Tibial nerve (tissue), 4 donors: ENCODE measurements at regions not wholly inside any gene's neighbourhood (a gene's known extent, or its start where the extent isn't known, plus 50 kb on each side); places are given as distances from the start of the nearest gene placed in this dataset.

ENCODE experiments used
- DNase-seq, 2 donors: peaks; one replicate each; pipeline ENCODE4 v3.0.0-alpha.2; 2019; ENCODE audit warnings: low spot score in 2 of 2
- H3K27ac ChIP-seq, 4 donors: fragments of 200-600 bp; sonication (generic) in 3 of 4; one replicate each; pipeline ENCODE4 v1.5.1; 2017 to 2019; ENCODE audit warnings: mild to moderate bottlenecking in 1 of 4
- H3K27me3 ChIP-seq, 2 donors: fragments of 200-600 bp; sonication (generic) in 1 of 2; one replicate each; pipeline versions ENCODE4 v1.5.1 to v1.6.0; 2017 to 2019
- H3K36me3 ChIP-seq, 3 donors: fragments of 200-600 bp; sonication (generic); one replicate each; pipeline ENCODE4 v1.5.1; 2018 to 2019
- H3K4me1 ChIP-seq, 4 donors: fragments of 200-600 bp; sonication (generic) in 3 of 4; one replicate each; pipeline ENCODE4 v1.5.1; 2017 to 2019
- H3K4me3 ChIP-seq, 4 donors: fragments of 200-600 bp; sonication (generic) in 3 of 4; one replicate each; pipeline ENCODE4 v1.5.1; 2017 to 2019; ENCODE audit warnings: mild to moderate bottlenecking in 1 of 4, moderate library complexity in 1 of 4
- H3K9me3 ChIP-seq, 4 donors: fragments of 200-600 bp; sonication (generic) in 3 of 4; one replicate each; pipeline ENCODE4 v1.5.1; 2017 to 2019
- EP300 ChIP-seq, 2 donors: sonication (generic); formaldehyde crosslinking; IDR thresholded peaks; one replicate each; pipeline ENCODE4 v1.6.1; 2017; ENCODE audit warnings: antibody characterized with exemption in 2 of 2, mild to moderate bottlenecking in 1 of 2
- POLR2A ChIP-seq, 2 donors: fragments of 450-650 bp; IDR thresholded peaks; one replicate each; pipeline ENCODE4 v1.6.1; 2017; ENCODE audit warnings: antibody characterized with exemption in 2 of 2, mild to moderate bottlenecking in 2 of 2, moderate library complexity in 2 of 2
- WGBS, 2 donors: methylation state at CpG; one replicate each; pipeline ENCODE4 v1.1.5; 2018; 5-methylcytosine and 5-hydroxymethylcytosine counted together
- TF ChIP-seq, protein P1 (sequence below), 5 experiments: fragments of 200-600 bp in 3 of 5; fragments of 450-650 bp in 2 of 5; sonication (generic) in 3 of 5; IDR thresholded peaks; one replicate each; pipeline ENCODE4 v1.5.1; 2016 to 2019; ENCODE audit warnings: antibody characterized with exemption in 5 of 5, mild to moderate bottlenecking in 3 of 5, moderate library complexity in 2 of 5

DNA sequence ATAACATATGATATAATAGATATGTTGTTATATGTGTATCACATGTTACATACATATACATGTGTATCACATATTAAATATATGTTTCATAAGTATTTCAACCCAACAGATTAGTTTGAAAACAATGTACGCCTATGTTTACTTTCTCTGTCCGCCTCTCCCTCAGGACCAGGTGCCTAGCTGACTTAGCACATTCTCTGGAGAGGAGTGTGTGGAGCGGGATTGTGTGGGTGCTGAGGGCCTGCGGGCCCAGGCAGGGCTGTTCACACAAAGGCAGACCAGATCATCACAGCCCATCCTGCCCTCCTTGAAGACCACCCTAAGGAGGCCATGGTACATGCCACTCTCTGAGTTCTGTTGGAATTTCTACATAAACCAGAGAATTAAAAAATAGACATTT lies 81.0 kb downstream of the PLXNA1 start:
- no peak for TF ChIP-seq EP300 (IDR thresholded peaks at IDR 0.05)
- TF ChIP-seq, protein P1, sequence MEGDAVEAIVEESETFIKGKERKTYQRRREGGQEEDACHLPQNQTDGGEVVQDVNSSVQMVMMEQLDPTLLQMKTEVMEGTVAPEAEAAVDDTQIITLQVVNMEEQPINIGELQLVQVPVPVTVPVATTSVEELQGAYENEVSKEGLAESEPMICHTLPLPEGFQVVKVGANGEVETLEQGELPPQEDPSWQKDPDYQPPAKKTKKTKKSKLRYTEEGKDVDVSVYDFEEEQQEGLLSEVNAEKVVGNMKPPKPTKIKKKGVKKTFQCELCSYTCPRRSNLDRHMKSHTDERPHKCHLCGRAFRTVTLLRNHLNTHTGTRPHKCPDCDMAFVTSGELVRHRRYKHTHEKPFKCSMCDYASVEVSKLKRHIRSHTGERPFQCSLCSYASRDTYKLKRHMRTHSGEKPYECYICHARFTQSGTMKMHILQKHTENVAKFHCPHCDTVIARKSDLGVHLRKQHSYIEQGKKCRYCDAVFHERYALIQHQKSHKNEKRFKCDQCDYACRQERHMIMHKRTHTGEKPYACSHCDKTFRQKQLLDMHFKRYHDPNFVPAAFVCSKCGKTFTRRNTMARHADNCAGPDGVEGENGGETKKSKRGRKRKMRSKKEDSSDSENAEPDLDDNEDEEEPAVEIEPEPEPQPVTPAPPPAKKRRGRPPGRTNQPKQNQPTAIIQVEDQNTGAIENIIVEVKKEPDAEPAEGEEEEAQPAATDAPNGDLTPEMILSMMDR (IDR thresholded peaks at IDR 0.05) = no peak
- TF ChIP-seq POLR2A (IDR thresholded peaks at IDR 0.05) = no peak
- Histone ChIP-seq H3K27ac (no peak overlapping the region), H3K27me3 (no peaks in the 10 kb centered on the region), H3K4me3 (no peak overlapping the region), H3K4me1 (no peaks in the 10 kb centered on the region), H3K36me3 (no peaks in the 10 kb centered on the region), H3K9me3 (peaks cover 0 to 5% (median 0%) of the 10 kb centered on the region in 4 donors)
- 78 to 86% methylated on average over 4 of the region's 4 CpGs for WGBS, 2 donors
- DNase-seq = no peak

DNA sequence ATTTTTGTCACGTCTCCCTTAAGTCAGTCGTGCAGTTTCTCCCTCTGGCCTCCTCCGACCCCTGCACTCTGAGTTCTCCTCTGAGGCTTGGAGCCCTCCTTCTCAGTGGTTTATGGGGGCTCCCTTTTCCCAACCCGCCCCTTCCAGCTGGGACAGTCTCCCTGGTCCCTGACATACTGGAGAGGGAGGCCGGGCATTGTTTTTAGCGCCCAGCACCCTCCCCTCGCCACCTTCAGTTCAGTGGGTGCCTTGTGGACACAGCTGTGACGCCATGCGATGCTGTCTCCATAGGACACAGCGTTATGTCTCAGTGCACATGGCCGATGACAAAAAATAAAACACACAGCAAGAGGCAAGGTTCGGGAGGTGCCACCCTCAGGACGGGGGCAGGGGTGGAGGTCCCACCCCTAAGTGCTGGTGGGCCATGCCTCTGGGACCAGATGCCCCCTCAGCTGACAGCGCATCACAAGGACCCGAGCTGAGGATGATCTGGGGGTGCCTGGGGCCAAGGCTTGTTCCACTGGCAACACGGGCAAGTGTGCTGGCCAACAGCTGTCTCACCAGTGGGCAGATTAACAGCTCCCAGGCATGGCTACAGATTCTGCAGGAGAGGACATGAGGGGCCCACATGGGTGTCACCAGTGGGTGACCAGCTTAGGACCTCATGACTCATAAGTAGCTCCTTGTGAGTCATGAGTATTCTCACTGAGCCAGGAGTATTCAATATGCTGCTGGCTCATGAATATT lies 81.6 kb downstream of the PLXNA1 start:
- Histone ChIP-seq H3K4me3 (no peak overlapping the region), H3K27me3 (no peaks in the 10 kb centered on the region), H3K36me3 (no peaks in the 10 kb centered on the region), H3K9me3 (peaks cover 0 to 5% (median 0%) of the 10 kb centered on the region in 4 donors), H3K4me1 (no peaks in the 10 kb centered on the region), H3K27ac (no peak overlapping the region)
- 83 to 85% methylated on average over 15 to 16 of the region's 16 CpGs for WGBS, 2 donors
- no peak for TF ChIP-seq POLR2A (IDR thresholded peaks at IDR 0.05)
- TF ChIP-seq, protein P1 (IDR thresholded peaks at IDR 0.05) = no peak
- TF ChIP-seq EP300 (IDR thresholded peaks at IDR 0.05) = no peak
- DNase-seq = no peak

DNA sequence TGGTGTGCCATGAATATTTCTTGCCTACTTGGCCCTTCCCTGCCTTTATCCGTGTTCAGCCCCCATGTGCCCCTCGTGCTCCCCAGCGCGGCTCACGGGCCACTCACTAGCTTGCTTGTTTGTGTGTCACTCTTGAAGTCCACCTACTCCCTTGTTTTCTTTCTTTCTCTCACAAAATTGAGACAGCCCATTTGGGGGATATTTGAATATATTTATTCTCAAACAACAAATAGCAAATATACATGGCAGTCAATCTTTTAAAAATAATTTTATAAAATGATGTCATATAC lies 82.2 kb downstream of the PLXNA1 start:
- Histone ChIP-seq H3K27ac (no peak overlapping the region), H3K4me3 (no peak overlapping the region), H3K36me3 (no peaks in the 10 kb centered on the region), H3K4me1 (no peaks in the 10 kb centered on the region), H3K27me3 (no peaks in the 10 kb centered on the region), H3K9me3 (peaks cover 0 to under 1% (median 0%) of the 10 kb centered on the region in 4 donors)
- 68 to 71% methylated on average over 5 of the region's 5 CpGs for WGBS, 2 donors
- no peak for DNase-seq
- TF ChIP-seq, protein P1 (IDR thresholded peaks at IDR 0.05) = no peak
- no peak for TF ChIP-seq POLR2A (IDR thresholded peaks at IDR 0.05)
- TF ChIP-seq EP300 (IDR thresholded peaks at IDR 0.05) = no peak

DNA sequence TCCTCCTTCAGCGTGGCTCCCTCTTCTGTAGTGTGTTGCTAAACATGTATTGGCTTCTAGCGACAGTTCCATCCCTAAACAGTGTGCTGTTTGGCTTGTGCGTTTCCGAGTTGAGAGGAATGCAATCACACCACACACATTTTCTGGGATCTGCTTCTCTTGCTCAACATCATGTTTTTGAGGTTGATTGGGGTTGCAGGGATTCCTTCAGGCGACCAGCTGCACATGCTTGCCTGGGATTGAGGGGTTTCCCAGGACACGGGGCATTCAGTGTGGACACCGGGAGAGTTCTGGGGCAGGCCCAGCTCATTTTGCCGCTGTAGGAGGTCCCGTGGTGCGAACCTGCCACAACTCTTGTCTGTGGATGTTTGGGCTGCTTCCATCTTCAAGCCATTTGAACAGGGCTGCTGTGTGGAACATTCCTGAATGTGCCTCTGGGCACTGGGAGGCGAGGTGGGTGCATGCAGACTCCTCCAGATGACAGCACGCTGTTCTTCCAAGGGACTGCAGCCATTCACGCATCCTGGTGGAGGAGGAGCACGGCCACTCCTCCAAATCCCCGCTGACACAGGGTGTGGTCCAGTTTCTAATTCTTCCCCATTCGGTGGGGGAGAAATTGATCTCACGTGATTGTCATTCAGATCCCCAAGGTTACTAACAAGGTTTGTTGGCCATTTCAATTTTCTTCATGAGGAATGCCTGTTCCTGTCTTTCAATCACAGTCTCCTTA lies 82.8 kb downstream of the PLXNA1 start:
- DNase-seq = no peak
- H3K27ac ChIP-seq = no peak overlapping the region
- WGBS, 2 donors = 59% methylated on average over 16 to 17 of the region's 17 CpGs

DNA sequence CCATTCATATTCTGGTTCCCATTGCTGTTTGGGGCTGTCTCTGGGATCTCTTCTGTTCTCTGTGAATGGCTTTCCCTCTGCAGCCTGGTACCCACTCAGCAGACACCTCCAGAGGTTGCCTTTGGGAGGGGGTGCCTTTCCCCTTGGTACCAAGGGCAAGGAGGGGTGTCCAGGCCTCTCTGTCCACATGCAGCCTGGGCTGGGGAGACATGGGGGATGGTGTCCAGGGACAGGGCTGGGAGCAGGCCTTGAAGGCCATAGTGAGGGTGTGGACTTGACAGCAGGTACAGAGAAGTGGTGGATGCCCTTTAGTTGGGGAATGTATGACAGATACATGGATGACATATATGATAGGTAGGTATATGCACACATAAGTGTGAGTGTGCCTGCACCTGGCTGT lies 83.7 kb downstream of the PLXNA1 start:
- Histone ChIP-seq H3K4me1 (no peaks in the 10 kb centered on the region), H3K27me3 (no peaks in the 10 kb centered on the region), H3K4me3 (no peak overlapping the region), H3K9me3 (no peaks in the 10 kb centered on the region), H3K36me3 (no peaks in the 10 kb centered on the region), H3K27ac (no peak overlapping the region)
- TF ChIP-seq EP300 (IDR thresholded peaks at IDR 0.05) (no peak), POLR2A (IDR thresholded peaks at IDR 0.05) (no peak)
- TF ChIP-seq, protein P1 (IDR thresholded peaks at IDR 0.05) = no peak
- DNase-seq = no peak

More for the DNA sequence above, 82.8 kb downstream of the PLXNA1 start:
- Histone ChIP-seq H3K4me1 (no peaks in the 10 kb centered on the region), H3K36me3 (no peaks in the 10 kb centered on the region), H3K9me3 (no peaks in the 10 kb centered on the region), H3K4me3 (no peak overlapping the region), H3K27me3 (no peaks in the 10 kb centered on the region)
- TF ChIP-seq POLR2A (IDR thresholded peaks at IDR 0.05) (no peak), EP300 (IDR thresholded peaks at IDR 0.05) (peak in 1 of 2 donors; percentile 38)
- TF ChIP-seq, protein P1 (IDR thresholded peaks at IDR 0.05) = no peak
